ENCODE measurements at regions not wholly inside any gene's neighbourhood (a gene's known extent, or its start where the extent isn't known, plus 50 kb on each side); places are given as distances from the start of the nearest gene placed in this dataset.
"Not testable (repeated sequence)": the region's sequence is repeated elsewhere in the genome, so short reads cannot be mapped to it uniquely, and the experiment has no call there.

GRCh38 chr3:166011771-166012170 is 174.5 kb upstream of the BCHE start:
- DNase-seq: no peak

GRCh38 chr3:166005126-166005525 is 167.9 kb upstream of the BCHE start:
- DNase-seq: no peak

DNA sequence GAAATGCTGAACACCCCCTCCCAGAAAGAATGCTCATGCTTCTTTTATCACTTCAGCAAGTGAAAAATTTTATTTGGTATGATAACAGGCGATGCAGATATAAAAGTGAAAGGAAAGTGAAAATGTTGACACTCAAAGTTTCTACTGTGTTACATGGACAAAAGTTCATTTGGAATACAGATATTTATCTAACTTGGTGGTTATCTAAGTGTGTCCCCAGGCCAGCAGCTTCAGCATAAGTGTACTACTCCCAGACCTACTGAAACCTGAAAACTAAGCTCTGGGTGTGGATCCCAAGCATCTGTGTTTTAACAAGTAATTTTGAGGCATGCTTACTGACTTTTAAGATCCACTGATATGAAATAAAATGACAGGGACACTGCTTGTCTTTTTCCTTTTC is 157.1 kb upstream of the BCHE start:
- DNase-seq: no peak

GRCh38 chr3:165984589-165984988 is 147.4 kb upstream of the BCHE start:
- no peak for DNase-seq

- no peak for DNase-seq
Observed at GRCh38 chr3:165983284-165983683, 146.1 kb upstream of the BCHE start.

GRCh38 chr3:165981318-165981717 is 144.1 kb upstream of the BCHE start:
- no peak for DNase-seq

GRCh38 chr3:165960825-165961224 is 123.6 kb upstream of the BCHE start:
- not testable (repeated sequence) for DNase-seq

- no peak for DNase-seq
Observed at GRCh38 chr3:165954171-165954570, 116.9 kb upstream of the BCHE start.

- no peak for DNase-seq
Observed at GRCh38 chr3:165946360-165946759, 109.1 kb upstream of the BCHE start.

DNA sequence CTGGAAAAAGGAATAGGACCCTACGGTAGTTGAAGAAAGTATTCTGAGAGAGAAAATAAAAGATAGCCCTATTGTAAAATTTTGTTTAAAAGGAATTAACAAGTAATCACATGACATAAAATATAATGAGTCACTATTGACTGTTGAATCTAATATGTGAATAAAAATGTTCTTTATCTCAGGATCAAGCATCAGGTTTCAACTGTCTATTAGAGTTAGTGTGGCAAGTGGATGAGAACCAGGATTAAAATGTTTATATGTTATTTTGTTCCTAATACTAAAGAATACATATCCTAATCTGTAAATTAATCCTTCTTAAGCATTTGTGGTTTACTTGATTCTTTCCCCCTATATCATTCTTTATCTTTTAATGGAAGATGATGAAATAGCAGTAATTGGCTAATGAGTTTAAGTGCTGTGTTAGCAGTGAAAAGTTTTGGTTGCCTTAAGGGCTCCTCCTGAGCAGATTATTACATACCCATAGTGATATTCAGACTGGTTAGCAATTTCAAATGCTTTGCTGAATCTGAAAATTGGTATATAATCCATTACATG is 101.8 kb upstream of the BCHE start:
- DNase-seq: no peak

DNA sequence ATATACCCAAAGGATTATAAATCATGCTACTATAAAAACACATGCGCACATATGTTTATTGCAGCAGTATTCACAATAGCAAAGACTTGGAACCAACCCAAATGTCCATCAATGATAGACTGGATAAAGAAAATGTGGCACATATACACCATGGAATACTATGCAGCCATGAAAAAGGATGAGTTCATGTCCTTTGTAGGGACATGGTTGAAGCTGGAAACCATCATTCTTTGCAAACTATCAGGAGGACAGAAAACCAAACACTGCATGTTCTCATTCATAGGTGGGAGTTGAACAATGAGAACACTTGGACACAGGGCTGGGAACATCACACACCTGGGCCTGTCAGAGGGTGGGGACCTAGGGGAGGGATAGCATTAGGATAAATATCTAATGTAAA is 98.9 kb upstream of the BCHE start:
- not testable (repeated sequence) for DNase-seq

- DNase-seq: not testable (repeated sequence)
Observed at GRCh38 chr3:165924301-165924791, 87.1 kb upstream of the BCHE start.

DNA sequence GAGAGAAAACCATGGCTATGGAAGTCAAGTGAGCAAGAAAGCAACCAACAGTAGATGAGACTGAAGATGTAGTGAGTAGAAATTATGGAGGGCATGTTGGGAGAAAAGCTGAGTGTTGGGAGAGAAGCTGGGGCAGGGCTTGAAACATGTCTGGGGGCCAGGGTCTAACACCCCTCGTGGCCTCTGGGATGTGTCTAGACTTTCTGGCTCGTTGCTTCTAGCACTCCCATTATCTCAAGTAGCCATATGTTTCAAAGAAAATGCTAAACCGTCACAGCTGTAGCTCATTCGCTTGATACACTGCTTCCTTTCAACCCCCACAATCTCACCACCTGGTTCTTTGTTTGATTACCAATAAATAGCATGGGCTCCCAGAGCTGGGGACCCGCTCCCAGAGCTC is 83.8 kb upstream of the BCHE start:
- DNase-seq: no peak

DNA sequence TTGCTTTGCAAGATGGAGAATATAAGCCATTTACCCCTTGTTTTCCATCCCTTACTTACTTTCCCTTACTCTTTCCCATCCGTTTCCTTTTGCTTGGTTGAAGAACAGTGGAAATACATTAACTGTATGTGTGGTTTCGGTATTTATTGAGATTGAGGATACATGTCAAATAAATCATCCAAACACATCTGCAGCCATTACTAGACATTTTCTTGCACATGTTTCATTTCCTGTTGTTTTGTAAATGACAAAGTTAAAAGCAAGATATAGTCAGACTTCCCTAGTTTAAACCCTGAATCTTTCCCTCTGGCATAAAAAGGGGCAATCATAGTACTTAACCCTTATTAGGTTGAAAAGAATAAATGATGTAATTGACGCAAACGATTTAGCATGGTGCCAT is 82.1 kb upstream of the BCHE start:
- DNase-seq: no peak

GRCh38 chr3:165918657-165918979 is 81.4 kb upstream of the BCHE start:
- no peak for DNase-seq

- DNase-seq: not testable (repeated sequence)
Observed at GRCh38 chr3:165917938-165918656, 80.9 kb upstream of the BCHE start.

DNA sequence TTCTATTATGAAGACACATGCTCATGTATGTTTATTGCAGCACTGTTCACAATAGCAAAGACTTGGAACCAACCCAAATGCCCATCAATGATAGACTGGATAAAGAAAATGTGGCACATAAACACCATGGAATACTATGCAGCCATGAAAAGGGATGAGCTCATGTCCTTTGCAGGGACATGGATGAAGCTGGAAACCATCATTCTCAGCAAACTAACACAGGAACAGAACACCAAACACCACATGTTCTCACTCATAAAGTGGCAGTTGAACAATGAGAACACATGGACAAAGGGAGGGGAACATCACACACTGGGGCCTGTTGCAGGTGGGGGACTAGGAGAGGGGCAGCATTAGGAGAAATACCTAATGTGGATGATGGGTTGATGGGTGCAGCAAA is 77.9 kb upstream of the BCHE start:
- DNase-seq: not testable (repeated sequence)

DNA sequence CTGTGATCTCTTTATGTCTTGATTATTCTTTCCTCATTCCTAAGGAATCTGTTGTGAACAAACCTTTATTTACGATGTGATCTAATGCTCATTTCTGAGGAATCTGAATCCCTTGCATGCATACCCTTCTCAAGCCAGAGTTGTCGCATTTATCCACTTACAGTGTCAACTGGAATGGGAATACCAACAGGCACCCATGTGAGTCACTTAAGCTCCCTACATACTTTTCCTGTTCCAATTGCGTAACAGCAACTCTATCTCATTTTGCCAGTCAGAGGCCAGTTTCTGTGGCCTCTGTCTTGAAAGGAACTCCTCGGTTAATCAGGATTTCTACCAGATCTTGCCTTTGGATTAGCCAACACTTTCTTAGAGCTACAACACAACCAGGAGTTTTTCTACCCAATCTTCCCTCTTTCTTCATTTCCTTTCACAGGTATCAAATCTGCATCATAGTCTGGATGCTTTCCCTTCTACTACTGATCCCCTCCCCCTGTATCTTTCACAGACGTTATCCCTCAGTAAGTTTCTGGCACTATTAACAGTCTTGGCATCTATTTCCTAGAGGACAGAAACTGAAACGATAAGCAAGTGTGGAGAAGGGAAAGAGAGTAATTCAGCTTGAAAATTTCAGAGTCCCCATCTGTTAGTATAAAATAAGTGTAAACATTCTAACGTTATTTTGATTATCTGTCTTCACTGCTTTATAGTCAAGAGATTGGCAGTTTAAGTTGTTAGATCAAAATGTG is 66.8 kb upstream of the BCHE start:
- DNase-seq: no peak

- no peak for DNase-seq
Observed at GRCh38 chr3:165899066-165899465, 61.8 kb upstream of the BCHE start.

DNA sequence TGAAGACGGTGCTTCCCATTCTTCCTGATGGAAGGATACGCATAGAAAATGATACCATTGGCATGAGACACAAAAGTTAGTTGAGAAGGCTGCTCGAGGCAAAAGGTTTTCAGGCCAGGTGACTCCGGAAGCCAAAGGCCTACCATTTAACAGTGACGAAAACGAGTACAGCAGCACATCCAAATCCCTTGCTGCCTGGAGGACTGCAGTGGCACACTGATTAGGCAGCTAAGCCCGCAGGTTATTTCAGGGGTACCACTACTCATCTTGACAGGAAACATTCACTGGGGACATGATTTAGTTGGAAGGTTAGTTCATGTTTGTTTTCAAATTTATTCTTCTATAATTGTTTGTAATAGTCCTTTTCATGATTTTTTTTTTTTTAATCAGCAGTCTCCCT is 59.9 kb upstream of the BCHE start:
- no peak for DNase-seq

- peak in 1 of 5 donors; percentile 0 for DNase-seq
Observed at GRCh38 chr3:165895919-165896318, 58.7 kb upstream of the BCHE start.

GRCh38 chr3:165892565-165892964 is 55.3 kb upstream of the BCHE start:
- no peak for DNase-seq
